CD14-positive monocyte (primary cell): ENCODE measurements at regions not wholly inside any gene's neighbourhood (a gene's known extent, or its start where the extent isn't known, plus 50 kb on each side); places are given as distances from the start of the nearest gene placed in this dataset.

Experiments used
- DNase-seq, 3 donors: peaks; one replicate each; pipeline ENCODE4 v3.0.0-alpha.2; 2011 to 2022
- H2AFZ ChIP-seq: 2 replicates; pipeline ENCODE4 v1.6.0; 2012; ENCODE audit warnings: mild to moderate bottlenecking, low read depth, low read length, inconsistent platforms; ENCODE audit not compliant: insufficient read depth, poor library complexity, severe bottlenecking
- H3K27ac ChIP-seq, 2 donors: 1 replicate in 1 of 2; 2 replicates in 1 of 2; pipeline ENCODE4 v1.5.1; 2012 to 2013; ENCODE audit warnings: low read length in 2 of 2, control low read depth in 1 of 2, inconsistent platforms in 1 of 2, low read depth in 1 of 2, mild to moderate bottlenecking in 1 of 2
- H3K27me3 ChIP-seq, 2 donors: one replicate each; pipeline versions ENCODE4 v1.6.0 to v1.6.1; 2011 to 2013; ENCODE audit warnings: low read length in 2 of 2; ENCODE audit not compliant: control insufficient read depth in 2 of 2, insufficient read depth in 2 of 2
- H3K36me3 ChIP-seq, 2 donors: replicated peaks in 1 of 2; 1 replicate in 1 of 2; 2 replicates in 1 of 2; pipeline versions ENCODE4 v1.5.1 to v1.6.1; 2012 to 2013; ENCODE audit warnings: low read length in 2 of 2, control low read depth in 1 of 2, inconsistent platforms in 1 of 2, mild to moderate bottlenecking in 1 of 2; ENCODE audit not compliant: insufficient read depth in 2 of 2, control insufficient read depth in 1 of 2
- H3K4me1 ChIP-seq, 2 donors: 1 replicate in 1 of 2; 2 replicates in 1 of 2; pipeline versions ENCODE4 v1.5.1 to v1.6.1; 2012 to 2013; ENCODE audit warnings: low read length in 2 of 2, control low read depth in 1 of 2, inconsistent platforms in 1 of 2, mild to moderate bottlenecking in 1 of 2, moderate library complexity in 1 of 2; ENCODE audit not compliant: insufficient read depth in 2 of 2, control insufficient read depth in 1 of 2
- H3K4me2 ChIP-seq: replicated peaks from 2 replicates; pipeline ENCODE3; 2012; ENCODE audit warnings: low read length, moderate library complexity, mild to moderate bottlenecking; ENCODE audit not compliant: poor library complexity, severe bottlenecking; ENCODE audit errors: extremely low read depth
- H3K4me3 ChIP-seq, 3 experiments: fragments of 200-600 bp in 1 of 3; sonication (generic) in 1 of 3; replicated peaks in 1 of 3; 1 replicate in 2 of 3; 2 replicates in 1 of 3; pipeline ENCODE4 v1.5.1; 2011 to 2013; ENCODE audit warnings: low read length in 3 of 3, mild to moderate bottlenecking in 3 of 3, control low read depth in 2 of 3, low read depth in 2 of 3, inconsistent platforms in 1 of 3, moderate library complexity in 1 of 3
- H3K79me2 ChIP-seq: 2 replicates; pipeline ENCODE4 v1.6.0; 2012; ENCODE audit warnings: mild to moderate bottlenecking, control low read depth, inconsistent platforms, low read length, moderate library complexity; ENCODE audit not compliant: insufficient read depth
- H3K9ac ChIP-seq: 2 replicates; pipeline ENCODE4 v1.6.0; 2017; ENCODE audit warnings: low read length, mild to moderate bottlenecking; ENCODE audit not compliant: insufficient read depth, poor library complexity, severe bottlenecking
- H3K9me3 ChIP-seq, 2 donors: replicated peaks in 1 of 2; 1 replicate in 1 of 2; 2 replicates in 1 of 2; pipeline versions ENCODE4 v1.5.1 to v1.6.1; 2012 to 2013; ENCODE audit warnings: low read length in 2 of 2, control low read depth in 1 of 2; ENCODE audit not compliant: control insufficient read depth in 1 of 2, insufficient read depth in 1 of 2
- H4K20me1 ChIP-seq: 2 replicates; pipeline ENCODE4 v1.6.0; 2012; ENCODE audit warnings: mild to moderate bottlenecking, low read length, control low read depth, moderate library complexity; ENCODE audit not compliant: insufficient read depth
- H3K27ac Mint-ChIP-seq, 7 donors: one replicate each; pipeline ENCODE4 v1.8.0; 2020; ENCODE audit warnings: mild to moderate bottlenecking in 7 of 7, mixed read lengths in 7 of 7, moderate library complexity in 6 of 7, inconsistent platforms in 2 of 7
- H3K27me3 Mint-ChIP-seq, 3 donors: one replicate each; pipeline ENCODE4 v1.8.0; 2021 to 2022; ENCODE audit warnings: low read depth in 3 of 3, mild to moderate bottlenecking in 3 of 3, mixed read lengths in 3 of 3, moderate library complexity in 3 of 3, inconsistent platforms in 1 of 3
- H3K36me3 Mint-ChIP-seq, 2 donors: one replicate each; pipeline ENCODE4 v1.8.0; 2020; ENCODE audit warnings: mixed read lengths in 2 of 2, inconsistent platforms in 1 of 2, mild to moderate bottlenecking in 1 of 2
- H3K4me1 Mint-ChIP-seq: one replicate; pipeline ENCODE4 v1.8.0; 2020; ENCODE audit warnings: mild to moderate bottlenecking, mixed read lengths
- H3K4me3 Mint-ChIP-seq, 2 donors: one replicate each; pipeline ENCODE4 v1.8.0; 2020; ENCODE audit warnings: mild to moderate bottlenecking in 2 of 2, mixed read lengths in 2 of 2, moderate library complexity in 1 of 2
- H3K9me3 Mint-ChIP-seq, 7 donors: one replicate each; pipeline ENCODE4 v1.8.0; 2020 to 2022; ENCODE audit warnings: mixed read lengths in 7 of 7, mild to moderate bottlenecking in 6 of 7, moderate library complexity in 6 of 7, inconsistent platforms in 2 of 7
- WGBS: methylation state at CpG from one replicate; pipeline ENCODE4 v1.1.5; 2013; ENCODE audit warnings: missing lambda C conversion rate; ENCODE audit not compliant: insufficient coverage; 5-methylcytosine and 5-hydroxymethylcytosine counted together
- intact Hi-C, 2 donors: fragments of 100-400 bp; cut with micrococcal nuclease; formaldehyde crosslinking; loops; one replicate each; pipeline versions ENCODE4 v1.15.0 to v1.15.1; 2023
- TF ChIP-seq, protein P1 (sequence below): fragments of 200-600 bp; IDR thresholded peaks from one replicate; pipeline ENCODE4 v1.8.0; 2022; ENCODE audit warnings: antibody characterized with exemption, mild to moderate bottlenecking

DNA sequence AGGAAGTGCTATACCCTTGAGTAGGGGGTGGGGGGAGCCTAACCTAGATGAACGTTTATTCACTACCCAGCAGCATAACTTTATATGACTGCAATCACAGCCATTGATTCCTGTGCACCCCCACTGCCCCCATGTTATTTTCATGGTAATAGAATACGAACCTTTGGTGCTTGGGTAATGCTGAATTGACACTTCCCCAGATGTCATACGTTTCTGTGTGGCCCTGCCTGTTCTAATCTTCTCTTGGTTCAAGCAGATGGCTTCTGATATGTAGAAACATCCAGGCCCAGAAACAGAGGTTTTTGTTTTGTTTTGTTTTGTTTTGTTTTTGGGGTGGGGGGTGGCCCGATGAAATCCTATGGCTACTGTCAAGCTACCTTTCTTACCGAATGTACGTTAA lies 237.9 kb upstream of the TOPAZ1 start:
- Mint-ChIP-seq H3K36me3 (peaks cover 4 to 5% of the 10 kb centered on the region in 2 donors), H3K9me3 (peaks cover 0 to 8% (median 5%) of the 10 kb centered on the region in 7 donors), H3K4me3 (no peak overlapping the region), H3K4me1 (peaks cover 5% of the 10 kb centered on the region), H3K27ac (no peak overlapping the region), H3K27me3 (peaks cover 57 to 67% (median 61%) of the 10 kb centered on the region in 3 donors)
- Histone ChIP-seq H4K20me1 (no peaks in the 10 kb centered on the region), H3K4me3 (no peak overlapping the region), H2AFZ (no peak overlapping the region), H3K79me2 (no peaks in the 10 kb centered on the region), H3K4me1 (peaks cover 5 to 8% of the 10 kb centered on the region in 2 donors), H3K9me3 (peaks cover 0 to 11% of the 10 kb centered on the region in 2 donors), H3K9ac (no peak overlapping the region), H3K27me3 (peaks cover 54 to 73% of the 10 kb centered on the region in 2 donors), H3K4me2 (no peak overlapping the region), H3K27ac (no peak overlapping the region), H3K36me3 (no peaks in the 10 kb centered on the region)
- no peak for DNase-seq
- intact Hi-C loops, result no loop called here
- WGBS, result 79% methylated on average over 4 of the region's 6 CpGs
- TF ChIP-seq, protein P1, sequence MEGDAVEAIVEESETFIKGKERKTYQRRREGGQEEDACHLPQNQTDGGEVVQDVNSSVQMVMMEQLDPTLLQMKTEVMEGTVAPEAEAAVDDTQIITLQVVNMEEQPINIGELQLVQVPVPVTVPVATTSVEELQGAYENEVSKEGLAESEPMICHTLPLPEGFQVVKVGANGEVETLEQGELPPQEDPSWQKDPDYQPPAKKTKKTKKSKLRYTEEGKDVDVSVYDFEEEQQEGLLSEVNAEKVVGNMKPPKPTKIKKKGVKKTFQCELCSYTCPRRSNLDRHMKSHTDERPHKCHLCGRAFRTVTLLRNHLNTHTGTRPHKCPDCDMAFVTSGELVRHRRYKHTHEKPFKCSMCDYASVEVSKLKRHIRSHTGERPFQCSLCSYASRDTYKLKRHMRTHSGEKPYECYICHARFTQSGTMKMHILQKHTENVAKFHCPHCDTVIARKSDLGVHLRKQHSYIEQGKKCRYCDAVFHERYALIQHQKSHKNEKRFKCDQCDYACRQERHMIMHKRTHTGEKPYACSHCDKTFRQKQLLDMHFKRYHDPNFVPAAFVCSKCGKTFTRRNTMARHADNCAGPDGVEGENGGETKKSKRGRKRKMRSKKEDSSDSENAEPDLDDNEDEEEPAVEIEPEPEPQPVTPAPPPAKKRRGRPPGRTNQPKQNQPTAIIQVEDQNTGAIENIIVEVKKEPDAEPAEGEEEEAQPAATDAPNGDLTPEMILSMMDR, result no peak

DNA sequence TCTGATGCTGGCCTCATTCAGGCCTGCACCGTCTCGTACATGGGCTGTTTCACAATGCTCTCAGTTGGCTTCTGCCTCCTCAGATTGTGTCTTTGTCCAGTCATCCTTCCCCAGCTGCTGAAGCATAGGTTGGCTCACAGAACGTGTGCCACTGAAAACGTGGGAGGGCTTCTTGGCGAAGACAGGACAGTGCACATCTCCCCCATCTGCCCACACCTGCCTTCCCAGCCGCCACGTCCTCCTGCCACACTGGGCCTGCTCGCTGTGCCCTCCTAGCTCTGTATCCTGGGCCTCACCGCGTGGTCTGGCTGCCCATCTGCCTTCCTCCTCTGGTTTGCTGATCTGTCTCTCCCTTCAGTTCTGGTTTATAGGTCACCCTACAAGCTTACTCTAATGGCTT lies 230.0 kb upstream of the TOPAZ1 start:
- Mint-ChIP-seq H3K36me3 (no peaks in the 10 kb centered on the region), H3K27me3 (peaks cover 12 to 16% (median 12%) of the 10 kb centered on the region in 3 donors)

More for the DNA sequence above, 230.0 kb upstream of the TOPAZ1 start:
- Mint-ChIP-seq H3K27ac (peak overlapping the region in 1 of 7 donors; percentile 44), H3K4me3 (no peak overlapping the region), H3K9me3 (peaks cover 0 to 3% (median 0%) of the 10 kb centered on the region in 7 donors), H3K4me1 (no peaks in the 10 kb centered on the region)
- Histone ChIP-seq H3K4me1 (no peaks in the 10 kb centered on the region), H3K79me2 (no peaks in the 10 kb centered on the region), H3K27me3 (peaks cover 0 to 2% of the 10 kb centered on the region in 2 donors), H2AFZ (no peak overlapping the region), H4K20me1 (no peaks in the 10 kb centered on the region), H3K36me3 (no peaks in the 10 kb centered on the region), H3K4me3 (no peak overlapping the region), H3K9ac (no peak overlapping the region), H3K9me3 (no peaks in the 10 kb centered on the region), H3K27ac (no peak overlapping the region), H3K4me2 (no peak overlapping the region)
- 91% methylated on average over 10 of the region's 10 CpGs for WGBS
- no peak for DNase-seq
- TF ChIP-seq, protein P1, result no peak
- intact Hi-C loops, result no loop called here
